CD4-positive, alpha-beta T cell (primary cell): ENCODE measurements at regions not wholly inside any gene's neighbourhood (a gene's known extent, or its start where the extent isn't known, plus 50 kb on each side); places are given as distances from the start of the nearest gene placed in this dataset.
"Not testable (repeated sequence)": the region's sequence is repeated elsewhere in the genome, so short reads cannot be mapped to it uniquely, and the experiment has no call there.

Experiments
- ATAC-seq: fragments of 200-7000 bp; cut with Tn5 transposase; one replicate; pipeline ENCODE4 v1.10.0; 2022; ENCODE audit warnings: mild to moderate bottlenecking; ENCODE audit not compliant: poor library complexity
- CTCF ChIA-PET: fragments of 350-600 bp; sonication (Branson Sonifier 250); formaldehyde crosslinking; loops from one replicate; lab custom pipeline; 2021; ENCODE audit warnings: antibody characterized with exemption, inconsistent platforms; lab: Charles Lee
- POLR2A ChIA-PET: fragments of 350-600 bp; sonication (Branson Sonifier 250); formaldehyde crosslinking; loops from one replicate; lab custom pipeline; 2021; ENCODE audit warnings: antibody characterized with exemption, inconsistent platforms; lab: Charles Lee
- DNase-seq, 14 experiments: peaks; one replicate each; pipeline ENCODE4 v3.0.0-alpha.2; 2013 to 2020; ENCODE audit warnings: mixed read lengths in 2 of 14
- H3K27ac ChIP-seq, 2 donors: one replicate each; pipeline versions ENCODE4 v1.5.1 to v1.7.0; 2013; ENCODE audit warnings: low read length in 2 of 2, low read depth in 1 of 2, mild to moderate bottlenecking in 1 of 2
- H3K27me3 ChIP-seq, 2 experiments: 1 replicate in 1 of 2; 2 replicates in 1 of 2; pipeline versions ENCODE4 v1.6.1 to v1.7.0; 2013; ENCODE audit warnings: low read length in 2 of 2, control low read depth in 1 of 2, mild to moderate bottlenecking in 1 of 2, moderate library complexity in 1 of 2; ENCODE audit not compliant: insufficient read depth in 2 of 2, control insufficient read depth in 1 of 2
- H3K36me3 ChIP-seq: one replicate; pipeline ENCODE4 v1.6.1; 2013; ENCODE audit warnings: low read length, control low read depth; ENCODE audit not compliant: insufficient read depth
- H3K4me1 ChIP-seq: one replicate; pipeline ENCODE4 v1.6.1; 2013; ENCODE audit warnings: low read length, control low read depth; ENCODE audit not compliant: insufficient read depth
- H3K4me3 ChIP-seq: one replicate; pipeline ENCODE4 v1.5.1; 2013; ENCODE audit warnings: mild to moderate bottlenecking, low read length, moderate library complexity
- H3K9me3 ChIP-seq, 2 experiments: 1 replicate in 1 of 2; 2 replicates in 1 of 2; pipeline versions ENCODE4 v1.6.1 to v1.7.0; 2013; ENCODE audit warnings: low read length in 2 of 2, mild to moderate bottlenecking in 2 of 2, control low read depth in 1 of 2, moderate library complexity in 1 of 2; ENCODE audit not compliant: control insufficient read depth in 1 of 2, insufficient read depth in 1 of 2
- H3K27ac Mint-ChIP-seq: one replicate; pipeline ENCODE4 v1.8.0; 2020; ENCODE audit warnings: mixed read lengths
- H3K27me3 Mint-ChIP-seq: one replicate; pipeline ENCODE4 v1.8.0; 2021; ENCODE audit warnings: mixed read lengths
- H3K36me3 Mint-ChIP-seq: one replicate; pipeline ENCODE4 v1.8.0; 2021; ENCODE audit warnings: low read depth, mixed read lengths
- H3K4me1 Mint-ChIP-seq: one replicate; pipeline ENCODE4 v1.8.0; 2021; ENCODE audit warnings: low read depth, mixed read lengths
- H3K4me3 Mint-ChIP-seq: one replicate; pipeline ENCODE4 v1.8.0; 2020; ENCODE audit warnings: mild to moderate bottlenecking, mixed read lengths
- H3K9me3 Mint-ChIP-seq: one replicate; pipeline ENCODE4 v1.8.0; 2020; ENCODE audit warnings: mixed read lengths
- intact Hi-C, 2 experiments: fragments of 100-400 bp; cut with DNase I in 1 of 2; cut with micrococcal nuclease in 1 of 2; formaldehyde crosslinking; loops; one replicate each; pipeline versions ENCODE4 v1.15.1 to v1.9.0; 2023 to 2025; cut with DNase I, micrococcal nuclease

- intact Hi-C loops, CTCF ChIA-PET, H3K27ac Mint-ChIP-seq, H3K4me3 ChIP-seq, H3K4me3 Mint-ChIP-seq, POLR2A ChIA-PET, DNase-seq, ATAC-seq, H3K27me3 Mint-ChIP-seq, H3K36me3 ChIP-seq, H3K36me3 Mint-ChIP-seq, H3K27me3 ChIP-seq, H3K4me1 ChIP-seq, H3K4me1 Mint-ChIP-seq, H3K9me3 ChIP-seq, H3K9me3 Mint-ChIP-seq, H3K27ac ChIP-seq: not testable (repeated sequence)
These were observed 51.1 kb upstream of the SULF2 start for GRCh38 chr20:47836256-47836817.
